DOHH2 (cell line): ENCODE measurements at regions not wholly inside any gene's neighbourhood (a gene's known extent, or its start where the extent isn't known, plus 50 kb on each side); places are given as distances from the start of the nearest gene placed in this dataset.
A peak's percentile ranks its signal among the peaks of the same experiment; 100 is the strongest.

Experiments used
- H3F3A ChIP-seq: fragments of 200-600 bp; sonication (generic), shearing (Covaris generic); 2 replicates; pipeline ENCODE4 v1.6.0; 2016; ENCODE audit warnings: antibody characterized with exemption, mild to moderate bottlenecking; ENCODE audit not compliant: control insufficient read depth, insufficient read depth
- H3K27ac ChIP-seq: fragments of 200-600 bp; sonication (generic); 2 replicates; pipeline ENCODE4 v1.5.1; 2014; ENCODE audit warnings: low read depth, mild to moderate bottlenecking, low read length, moderate library complexity
- H3K27me3 ChIP-seq: fragments of 200-600 bp; sonication (generic); 2 replicates; pipeline ENCODE4 v1.6.1; 2014; ENCODE audit warnings: mild to moderate bottlenecking, low read length, mixed read lengths; ENCODE audit not compliant: control insufficient read depth
- H3K36me3 ChIP-seq: fragments of 200-600 bp; sonication (generic); 2 replicates; pipeline ENCODE4 v1.6.1; 2014; ENCODE audit warnings: mild to moderate bottlenecking, low read length, moderate library complexity, mixed read lengths; ENCODE audit not compliant: control insufficient read depth
- H3K4me1 ChIP-seq: fragments of 200-600 bp; sonication (generic); 2 replicates; pipeline ENCODE4 v1.6.1; 2014; ENCODE audit warnings: mild to moderate bottlenecking, low read length, mixed read lengths; ENCODE audit not compliant: control insufficient read depth
- H3K4me2 ChIP-seq: fragments of 200-600 bp; sonication (generic); 2 replicates; pipeline ENCODE4 v1.6.0; 2014; ENCODE audit warnings: mild to moderate bottlenecking, low read length, moderate library complexity
- H3K4me3 ChIP-seq: fragments of 200-600 bp; sonication (generic); 2 replicates; pipeline ENCODE4 v1.5.1; 2014; ENCODE audit warnings: mild to moderate bottlenecking, low read length, mixed read lengths
- H3K79me2 ChIP-seq: fragments of 200-600 bp; sonication (generic); 2 replicates; pipeline ENCODE4 v1.6.1; 2014; ENCODE audit warnings: mild to moderate bottlenecking, low read length, mixed read lengths; ENCODE audit not compliant: control insufficient read depth
- H3K9me2 ChIP-seq: fragments of 200-600 bp; sonication (generic); replicated peaks from 2 replicates; pipeline ENCODE4 v1.6.1; 2014; ENCODE audit warnings: mild to moderate bottlenecking, low read length, mixed read lengths; ENCODE audit not compliant: control insufficient read depth
- H3K9me3 ChIP-seq: fragments of 200-600 bp; sonication (generic); 2 replicates; pipeline ENCODE4 v1.6.1; 2014; ENCODE audit warnings: antibody characterized with exemption, low read length, mixed read lengths; ENCODE audit not compliant: control insufficient read depth, insufficient read depth
- H4K20me1 ChIP-seq: fragments of 200-600 bp; sonication (generic); 2 replicates; pipeline ENCODE4 v1.6.0; 2014; ENCODE audit warnings: low read depth, mild to moderate bottlenecking, antibody characterized with exemption, low read length, moderate library complexity; ENCODE audit not compliant: control insufficient read depth, insufficient read depth
- CTCF ChIP-seq: fragments of 200-600 bp; sonication (generic); IDR thresholded peaks from one replicate; pipeline ENCODE4 v1.5.1; 2014; ENCODE audit warnings: antibody characterized with exemption, mild to moderate bottlenecking, low read depth, low read length; ENCODE audit not compliant: poor library complexity, severe bottlenecking
- EZH2phosphoT487 ChIP-seq: fragments of 200-600 bp; sonication (generic); IDR thresholded peaks from 2 replicates; pipeline ENCODE4 v1.6.1; 2017; ENCODE audit warnings: borderline replicate concordance, mild to moderate bottlenecking, antibody characterized with exemption, low read length, moderate library complexity, mixed read lengths

- Histone ChIP-seq H3K36me3 (no peaks in the 10 kb centered on the region), H3K79me2 (no peaks in the 10 kb centered on the region), H3K4me1 (no peaks in the 10 kb centered on the region), H3K9me2 (no peaks in the 10 kb centered on the region), H3K27me3 (no peaks in the 10 kb centered on the region), H4K20me1 (no peaks in the 10 kb centered on the region), H3K27ac (no peak overlapping the region), H3F3A (no peaks in the 10 kb centered on the region), H3K4me3 (no peak overlapping the region), H3K9me3 (no peaks in the 10 kb centered on the region), H3K4me2 (no peak overlapping the region)
- no peak for TF ChIP-seq EZH2phosphoT487
- TF ChIP-seq CTCF = no peak
These were observed 184.3 kb upstream of the TRPC4 start for GRCh38 chr13:38053896-38054295.

- Histone ChIP-seq H3K4me2 (no peak overlapping the region), H3F3A (no peaks in the 10 kb centered on the region), H3K79me2 (no peaks in the 10 kb centered on the region), H3K27ac (no peak overlapping the region), H3K9me2 (no peaks in the 10 kb centered on the region), H3K9me3 (no peaks in the 10 kb centered on the region; the same call in 1 of the 2 replicates), H3K4me3 (no peak overlapping the region), H3K36me3 (no peaks in the 10 kb centered on the region), H3K4me1 (no peaks in the 10 kb centered on the region), H4K20me1 (no peaks in the 10 kb centered on the region), H3K27me3 (no peaks in the 10 kb centered on the region)
- TF ChIP-seq EZH2phosphoT487 (no peak), CTCF (no peak)
These were observed 176.4 kb upstream of the TRPC4 start for GRCh38 chr13:38046049-38046376.

- no peaks in the 10 kb centered on the region for H3K36me3 ChIP-seq
- H3F3A ChIP-seq = no peaks in the 10 kb centered on the region
- H3K9me2 ChIP-seq = no peaks in the 10 kb centered on the region
- H4K20me1 ChIP-seq = no peaks in the 10 kb centered on the region
- no peaks in the 10 kb centered on the region for H3K27me3 ChIP-seq
- no peak overlapping the region for H3K27ac ChIP-seq
- no peak overlapping the region for H3K4me3 ChIP-seq
- no peaks in the 10 kb centered on the region; the same call in 1 of the 2 replicates for H3K9me3 ChIP-seq
- H3K79me2 ChIP-seq = no peaks in the 10 kb centered on the region
- peak; percentile 65 for TF ChIP-seq CTCF
- no peak for TF ChIP-seq EZH2phosphoT487
- H3K4me1 ChIP-seq = no peaks in the 10 kb centered on the region
- H3K4me2 ChIP-seq = no peak overlapping the region
These were observed 175.9 kb upstream of the TRPC4 start for GRCh38 chr13:38045278-38046048.
